Naive B cell (primary cell): ENCODE measurements at regions not wholly inside any gene's neighbourhood (a gene's known extent, or its start where the extent isn't known, plus 50 kb on each side); places are given as distances from the start of the nearest gene placed in this dataset.

Experiments
- ATAC-seq, 2 donors: fragments of 150-1000 bp; cut with Tn5 transposase; 2 replicates each; pipeline ENCODE4 v1.10.0; 2021; ENCODE audit warnings: low read depth in 2 of 2, mild to moderate bottlenecking in 2 of 2, moderate library complexity in 2 of 2
- DNase-seq: peaks from one replicate; pipeline ENCODE4 v3.0.0; 2022
- H3K27ac Mint-ChIP-seq, 6 donors: one replicate each; pipeline ENCODE4 v1.8.0; 2020 to 2022; ENCODE audit warnings: mild to moderate bottlenecking in 6 of 6, mixed read lengths in 6 of 6, moderate library complexity in 5 of 6, inconsistent platforms in 2 of 6
- H3K27me3 Mint-ChIP-seq, 3 donors: one replicate each; pipeline ENCODE4 v1.8.0; 2021 to 2022; ENCODE audit warnings: mixed read lengths in 3 of 3, mild to moderate bottlenecking in 1 of 3
- H3K36me3 Mint-ChIP-seq, 2 donors: one replicate each; pipeline ENCODE4 v1.8.0; 2020 to 2022; ENCODE audit warnings: mixed read lengths in 2 of 2, inconsistent platforms in 1 of 2, mild to moderate bottlenecking in 1 of 2
- H3K4me1 Mint-ChIP-seq, 3 donors: one replicate each; pipeline ENCODE4 v1.8.0; 2020 to 2022; ENCODE audit warnings: mixed read lengths in 3 of 3, inconsistent platforms in 1 of 3, mild to moderate bottlenecking in 1 of 3, moderate library complexity in 1 of 3
- H3K4me3 Mint-ChIP-seq, 8 donors: one replicate each; pipeline ENCODE4 v1.8.0; 2020 to 2022; ENCODE audit warnings: mild to moderate bottlenecking in 8 of 8, mixed read lengths in 8 of 8, moderate library complexity in 8 of 8, inconsistent platforms in 2 of 8
- H3K9me3 Mint-ChIP-seq, 7 donors: one replicate each; pipeline ENCODE4 v1.8.0; 2020 to 2022; ENCODE audit warnings: mixed read lengths in 7 of 7, mild to moderate bottlenecking in 5 of 7, inconsistent platforms in 2 of 7, moderate library complexity in 1 of 7

GRCh38 chr5:29715167-29715566 lies 1478.3 kb upstream of the CDH6 start:
- Mint-ChIP-seq H3K36me3 (no peaks in the 10 kb centered on the region), H3K9me3 (peaks cover 2 to 11% (median 6%) of the 10 kb centered on the region in 7 donors), H3K4me1 (no peaks in the 10 kb centered on the region), H3K27ac (no peak overlapping the region), H3K4me3 (no peak overlapping the region), H3K27me3 (no peaks in the 10 kb centered on the region)
- ATAC-seq (no peak), DNase-seq (no peak)

GRCh38 chr5:29702875-29703274 lies 1490.6 kb upstream of the CDH6 start:
- Mint-ChIP-seq H3K27me3 (no peaks in the 10 kb centered on the region), H3K27ac (no peak overlapping the region)
- no peak for ATAC-seq

GRCh38 chr5:29701600-29701999 lies 1491.9 kb upstream of the CDH6 start:
- Mint-ChIP-seq H3K27ac (no peak overlapping the region), H3K4me3 (no peak overlapping the region), H3K4me1 (no peaks in the 10 kb centered on the region), H3K9me3 (peaks cover 0 to 8% (median 3%) of the 10 kb centered on the region in 7 donors), H3K27me3 (no peaks in the 10 kb centered on the region), H3K36me3 (no peaks in the 10 kb centered on the region)
- ATAC-seq = no peak
- DNase-seq = no peak

More at GRCh38 chr5:29702875-29703274, 1490.6 kb upstream of the CDH6 start:
- Mint-ChIP-seq H3K9me3 (peaks cover 0 to 8% (median 3%) of the 10 kb centered on the region in 7 donors), H3K4me3 (no peak overlapping the region), H3K4me1 (no peaks in the 10 kb centered on the region), H3K36me3 (no peaks in the 10 kb centered on the region)
- no peak for DNase-seq

GRCh38 chr5:29697785-29698414 lies 1495.6 kb upstream of the CDH6 start:
- Mint-ChIP-seq H3K4me3 (no peak overlapping the region), H3K36me3 (no peaks in the 10 kb centered on the region), H3K27ac (no peak overlapping the region), H3K9me3 (peaks cover 0 to 7% (median 0%) of the 10 kb centered on the region in 7 donors), H3K27me3 (no peaks in the 10 kb centered on the region), H3K4me1 (no peaks in the 10 kb centered on the region)
- no peak for ATAC-seq
- DNase-seq = no peak

- no peak overlapping the region for H3K4me3 Mint-ChIP-seq
- DNase-seq (no peak), ATAC-seq (no peak)
- peaks cover 0 to 7% (median 0%) of the 10 kb centered on the region in 7 donors for H3K9me3 Mint-ChIP-seq
- H3K4me1 Mint-ChIP-seq = no peaks in the 10 kb centered on the region
- no peak overlapping the region for H3K27ac Mint-ChIP-seq
- H3K36me3 Mint-ChIP-seq = no peaks in the 10 kb centered on the region
- H3K27me3 Mint-ChIP-seq = no peaks in the 10 kb centered on the region
Measured at GRCh38 chr5:29697278-29697677, 1496.2 kb upstream of the CDH6 start.

GRCh38 chr5:29672678-29673077 lies 1520.8 kb upstream of the CDH6 start:
- no peaks in the 10 kb centered on the region for H3K36me3 Mint-ChIP-seq
- no peak for ATAC-seq
- no peak for DNase-seq
- H3K4me3 Mint-ChIP-seq = no peak overlapping the region
- H3K27ac Mint-ChIP-seq = no peak overlapping the region
- peaks cover 1 to 18% (median 6%) of the 10 kb centered on the region in 7 donors for H3K9me3 Mint-ChIP-seq
- no peaks in the 10 kb centered on the region for H3K27me3 Mint-ChIP-seq
- H3K4me1 Mint-ChIP-seq = no peaks in the 10 kb centered on the region

- H3K9me3 Mint-ChIP-seq = peaks cover 5 to 18% (median 11%) of the 10 kb centered on the region in 7 donors
- H3K27ac Mint-ChIP-seq = no peak overlapping the region
- no peak for ATAC-seq
- H3K27me3 Mint-ChIP-seq = no peaks in the 10 kb centered on the region
- no peak overlapping the region for H3K4me3 Mint-ChIP-seq
- no peaks in the 10 kb centered on the region for H3K36me3 Mint-ChIP-seq
- H3K4me1 Mint-ChIP-seq = no peaks in the 10 kb centered on the region
- no peak for DNase-seq
Measured at GRCh38 chr5:29662876-29663275, 1530.6 kb upstream of the CDH6 start.

- Mint-ChIP-seq H3K4me1 (no peaks in the 10 kb centered on the region), H3K36me3 (no peaks in the 10 kb centered on the region), H3K9me3 (peaks cover 0 to 20% (median 7%) of the 10 kb centered on the region in 7 donors), H3K27me3 (no peaks in the 10 kb centered on the region), H3K27ac (peak overlapping the region in 1 of 6 donors; percentile 44), H3K4me3 (no peak overlapping the region)
- no peak for ATAC-seq
- DNase-seq = no peak
Measured at GRCh38 chr5:29654954-29655353, 1538.5 kb upstream of the CDH6 start.

GRCh38 chr5:29649321-29649720 lies 1544.2 kb upstream of the CDH6 start:
- Mint-ChIP-seq H3K36me3 (no peaks in the 10 kb centered on the region), H3K27me3 (no peaks in the 10 kb centered on the region), H3K27ac (no peak overlapping the region), H3K4me3 (no peak overlapping the region), H3K4me1 (no peaks in the 10 kb centered on the region), H3K9me3 (peaks cover 0 to 11% (median 5%) of the 10 kb centered on the region in 7 donors)
- DNase-seq (no peak), ATAC-seq (no peak)

- ATAC-seq (no peak), DNase-seq (no peak)
- Mint-ChIP-seq H3K36me3 (no peaks in the 10 kb centered on the region), H3K27ac (no peak overlapping the region), H3K27me3 (no peaks in the 10 kb centered on the region), H3K4me3 (no peak overlapping the region), H3K9me3 (peaks cover 5 to 29% (median 8%) of the 10 kb centered on the region in 7 donors), H3K4me1 (no peaks in the 10 kb centered on the region)
Measured at GRCh38 chr5:29642601-29643000, 1550.9 kb upstream of the CDH6 start.

GRCh38 chr5:29614206-29614605 lies 1579.3 kb upstream of the CDH6 start:
- Mint-ChIP-seq H3K9me3 (peaks cover 4 to 13% (median 9%) of the 10 kb centered on the region in 7 donors), H3K27ac (no peak overlapping the region), H3K4me1 (no peaks in the 10 kb centered on the region), H3K4me3 (no peak overlapping the region), H3K27me3 (no peaks in the 10 kb centered on the region), H3K36me3 (no peaks in the 10 kb centered on the region)
- no peak for ATAC-seq
- no peak for DNase-seq

GRCh38 chr5:29588236-29588635 lies 1605.2 kb upstream of the CDH6 start:
- Mint-ChIP-seq H3K36me3 (no peaks in the 10 kb centered on the region), H3K4me1 (no peaks in the 10 kb centered on the region), H3K4me3 (no peak overlapping the region), H3K27me3 (no peaks in the 10 kb centered on the region), H3K9me3 (peaks cover 3 to 25% (median 11%) of the 10 kb centered on the region in 7 donors), H3K27ac (no peak overlapping the region)
- DNase-seq = no peak
- ATAC-seq = no peak

GRCh38 chr5:29587832-29588231 lies 1605.7 kb upstream of the CDH6 start:
- H3K4me1 Mint-ChIP-seq = no peaks in the 10 kb centered on the region
- H3K9me3 Mint-ChIP-seq = peaks cover 5 to 29% (median 11%) of the 10 kb centered on the region in 7 donors
- H3K27ac Mint-ChIP-seq = no peak overlapping the region
- ATAC-seq (no peak), DNase-seq (no peak)
- H3K4me3 Mint-ChIP-seq = no peak overlapping the region
- no peaks in the 10 kb centered on the region for H3K36me3 Mint-ChIP-seq
- H3K27me3 Mint-ChIP-seq = no peaks in the 10 kb centered on the region

GRCh38 chr5:29568028-29568427 lies 1625.5 kb upstream of the CDH6 start:
- ATAC-seq = no peak
- peaks cover 0 to 9% (median 5%) of the 10 kb centered on the region in 7 donors for H3K9me3 Mint-ChIP-seq
- DNase-seq = no peak
- no peak overlapping the region for H3K27ac Mint-ChIP-seq
- H3K4me3 Mint-ChIP-seq = no peak overlapping the region
- no peaks in the 10 kb centered on the region for H3K27me3 Mint-ChIP-seq
- no peaks in the 10 kb centered on the region for H3K4me1 Mint-ChIP-seq
- H3K36me3 Mint-ChIP-seq = no peaks in the 10 kb centered on the region

- DNase-seq (no peak), ATAC-seq (no peak)
- Mint-ChIP-seq H3K36me3 (no peaks in the 10 kb centered on the region), H3K4me3 (no peak overlapping the region), H3K4me1 (no peaks in the 10 kb centered on the region), H3K27me3 (no peaks in the 10 kb centered on the region), H3K9me3 (peaks cover 0 to 5% (median 0%) of the 10 kb centered on the region in 7 donors), H3K27ac (no peak overlapping the region)
Measured at GRCh38 chr5:29561564-29561963, 1631.9 kb upstream of the CDH6 start.
